CD1c-positive myeloid dendritic cell (primary cell): ENCODE measurements at regions not wholly inside any gene's neighbourhood (a gene's known extent, or its start where the extent isn't known, plus 50 kb on each side); places are given as distances from the start of the nearest gene placed in this dataset.

ENCODE experiments used
- DNase-seq: peaks from one replicate; pipeline ENCODE4 v3.0.0-alpha.2; 2016; ENCODE audit errors: extremely low spot score

GRCh38 chr6:169165561-169166300 lies 87.9 kb downstream of the THBS2 start:
- no peak for DNase-seq

- DNase-seq = no peak
These were observed 88.7 kb downstream of the THBS2 start for GRCh38 chr6:169164986-169165385.

- no peak for DNase-seq
These were observed 89.2 kb downstream of the THBS2 start for GRCh38 chr6:169164451-169164850.

GRCh38 chr6:169163411-169163901 lies 90.2 kb downstream of the THBS2 start:
- no peak for DNase-seq

GRCh38 chr6:169162752-169163407 lies 90.8 kb downstream of the THBS2 start:
- DNase-seq = peak; percentile 10

GRCh38 chr6:169162249-169162648 lies 91.4 kb downstream of the THBS2 start:
- no peak for DNase-seq

GRCh38 chr6:169161572-169162167 lies 92.0 kb downstream of the THBS2 start:
- DNase-seq = no peak

- no peak for DNase-seq
These were observed 92.6 kb downstream of the THBS2 start for GRCh38 chr6:169160855-169161560.

- no peak for DNase-seq
These were observed 93.4 kb downstream of the THBS2 start for GRCh38 chr6:169160091-169160854.

- DNase-seq = no peak
These were observed 94.3 kb downstream of the THBS2 start for GRCh38 chr6:169159331-169159730.

- DNase-seq = no peak
These were observed 95.0 kb downstream of the THBS2 start for GRCh38 chr6:169158691-169159090.

GRCh38 chr6:169158174-169158573 lies 95.5 kb downstream of the THBS2 start:
- no peak for DNase-seq

GRCh38 chr6:169157197-169158148 lies 96.2 kb downstream of the THBS2 start:
- no peak for DNase-seq

GRCh38 chr6:169156793-169157147 lies 96.9 kb downstream of the THBS2 start:
- no peak for DNase-seq

GRCh38 chr6:169156108-169156792 lies 97.4 kb downstream of the THBS2 start:
- no peak for DNase-seq

- DNase-seq = no peak
These were observed 98.2 kb downstream of the THBS2 start for GRCh38 chr6:169155481-169155880.

- no peak for DNase-seq
These were observed 100.2 kb downstream of the THBS2 start for GRCh38 chr6:169153401-169153800.

- DNase-seq = no peak
These were observed 107.1 kb downstream of the THBS2 start for GRCh38 chr6:169146521-169146920.

GRCh38 chr6:169145991-169146501 lies 107.6 kb downstream of the THBS2 start:
- no peak for DNase-seq

GRCh38 chr6:169145496-169145895 lies 108.2 kb downstream of the THBS2 start:
- no peak for DNase-seq
